ENCODE measurements at regions not wholly inside any gene's neighbourhood (a gene's known extent, or its start where the extent isn't known, plus 50 kb on each side); places are given as distances from the start of the nearest gene placed in this dataset.

GRCh38 chr9:106727969-106728368, 135.0 kb upstream of the ZNF462 start:
- H3K4me3 ChIP-seq = no peak overlapping the region
- no peaks in the 10 kb centered on the region for H3K4me1 ChIP-seq (replicated peaks)
- no peaks in the 10 kb centered on the region for H3K36me3 ChIP-seq
- H3K27me3 ChIP-seq (replicated peaks) = no peaks in the 10 kb centered on the region
- H3K9me3 ChIP-seq (replicated peaks) = no peaks in the 10 kb centered on the region
- no peak for DNase-seq (ENCODE audit: low read depth in 1 of 2, low spot score in 2 of 2)
- no peak overlapping the region for H3K27ac ChIP-seq

- Histone ChIP-seq H3K27me3 (replicated peaks) (no peaks in the 10 kb centered on the region), H3K4me3 (no peak overlapping the region), H3K9me3 (replicated peaks) (no peaks in the 10 kb centered on the region), H3K27ac (no peak overlapping the region), H3K4me1 (replicated peaks) (no peaks in the 10 kb centered on the region), H3K36me3 (no peaks in the 10 kb centered on the region)
- no peak for DNase-seq (ENCODE audit: low read depth in 1 of 2, low spot score in 2 of 2)
These were observed 134.1 kb upstream of the ZNF462 start for GRCh38 chr9:106728860-106729259.

- no peaks in the 10 kb centered on the region for H3K4me1 ChIP-seq (replicated peaks)
- H3K36me3 ChIP-seq = no peaks in the 10 kb centered on the region
- no peak for DNase-seq (ENCODE audit: low read depth in 1 of 2, low spot score in 2 of 2)
- H3K9me3 ChIP-seq (replicated peaks) = no peaks in the 10 kb centered on the region
- no peak overlapping the region for H3K4me3 ChIP-seq
- H3K27me3 ChIP-seq (replicated peaks) = no peaks in the 10 kb centered on the region
- no peak overlapping the region for H3K27ac ChIP-seq
These were observed 131.1 kb upstream of the ZNF462 start for GRCh38 chr9:106731910-106732309.

DNA sequence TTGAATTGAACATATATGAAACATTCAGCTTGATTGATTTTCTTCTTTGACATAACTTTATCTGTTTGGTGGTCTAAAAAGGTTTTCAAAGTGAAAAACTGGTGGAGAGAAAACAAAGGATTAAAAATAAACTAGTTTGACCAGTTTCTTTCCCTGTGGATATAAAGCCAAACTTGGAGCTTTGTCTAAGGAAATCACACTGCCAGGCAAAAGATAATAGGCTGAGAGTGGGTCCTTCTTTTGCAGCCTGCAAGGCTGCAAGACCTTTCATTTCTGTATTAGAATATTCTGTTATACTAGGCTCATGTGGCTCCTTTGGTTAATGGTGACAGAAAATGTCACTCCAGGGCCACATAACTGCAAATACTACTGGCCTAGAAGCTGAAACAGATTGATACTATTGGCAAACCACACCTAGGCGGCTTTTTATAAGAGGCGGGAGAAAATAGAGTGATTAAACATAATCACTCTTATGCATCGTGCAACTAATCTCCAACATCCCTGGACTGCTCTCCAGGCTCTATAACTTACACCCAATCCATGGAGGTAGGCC, 129.1 kb upstream of the ZNF462 start:
- H3K36me3 ChIP-seq = no peaks in the 10 kb centered on the region
- DNase-seq (ENCODE audit: low read depth in 1 of 2, low spot score in 2 of 2) = no peak
- H3K4me1 ChIP-seq (replicated peaks) = 0 out of 2 replicates have a peak, but pooled peaks cover 7% of the 10 kb centered on the region
- no peak overlapping the region for H3K27ac ChIP-seq
- H3K4me3 ChIP-seq = no peak overlapping the region
- H3K9me3 ChIP-seq (replicated peaks) = no peaks in the 10 kb centered on the region
- H3K27me3 ChIP-seq (replicated peaks) = no peaks in the 10 kb centered on the region

GRCh38 chr9:106737516-106737915, 125.5 kb upstream of the ZNF462 start:
- Histone ChIP-seq H3K27ac (no peak overlapping the region), H3K36me3 (no peaks in the 10 kb centered on the region), H3K4me1 (replicated peaks) (0 out of 2 replicates have a peak, but pooled peaks cover 7% of the 10 kb centered on the region), H3K27me3 (replicated peaks) (no peaks in the 10 kb centered on the region), H3K9me3 (replicated peaks) (no peaks in the 10 kb centered on the region), H3K4me3 (no peak overlapping the region)
- no peak for DNase-seq (ENCODE audit: low read depth in 1 of 2, low spot score in 2 of 2)

- no peak overlapping the region for H3K4me3 ChIP-seq
- no peaks in the 10 kb centered on the region for H3K9me3 ChIP-seq (replicated peaks)
- H3K36me3 ChIP-seq = no peaks in the 10 kb centered on the region
- no peak overlapping the region for H3K27ac ChIP-seq
- no peak for DNase-seq (ENCODE audit: low read depth in 1 of 2, low spot score in 2 of 2)
- 0 out of 2 replicates have a peak, but pooled peaks cover 7% of the 10 kb centered on the region for H3K4me1 ChIP-seq (replicated peaks)
- no peaks in the 10 kb centered on the region for H3K27me3 ChIP-seq (replicated peaks)
These were observed 124.9 kb upstream of the ZNF462 start for GRCh38 chr9:106738109-106738508.

DNA sequence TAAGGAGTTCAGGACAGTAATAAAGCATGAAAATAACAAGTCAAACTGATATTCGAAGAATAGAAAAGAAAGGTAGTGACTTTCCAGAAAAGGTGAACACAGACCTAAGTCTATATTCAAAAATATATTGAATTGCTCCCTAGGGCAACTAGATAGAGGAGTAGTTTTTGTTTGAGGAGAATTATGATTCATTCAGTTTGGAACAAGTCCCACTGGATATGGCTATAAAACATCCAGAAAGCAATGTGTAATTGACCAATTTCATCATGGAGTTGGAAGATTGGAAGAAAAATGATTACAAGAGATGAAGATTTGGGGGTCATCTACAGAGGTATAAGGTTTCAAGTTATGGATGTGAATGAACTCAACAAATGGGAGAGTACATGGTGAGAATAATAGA, 117.5 kb upstream of the ZNF462 start:
- Histone ChIP-seq H3K4me1 (replicated peaks) (no peaks in the 10 kb centered on the region), H3K27me3 (replicated peaks) (no peaks in the 10 kb centered on the region), H3K27ac (no peak overlapping the region), H3K36me3 (no peaks in the 10 kb centered on the region), H3K4me3 (no peak overlapping the region), H3K9me3 (replicated peaks) (no peaks in the 10 kb centered on the region)
- no peak for DNase-seq (ENCODE audit: low read depth in 1 of 2, low spot score in 2 of 2)

- Histone ChIP-seq H3K4me3 (no peak overlapping the region), H3K9me3 (replicated peaks) (no peaks in the 10 kb centered on the region), H3K27me3 (replicated peaks) (no peaks in the 10 kb centered on the region), H3K36me3 (no peaks in the 10 kb centered on the region), H3K4me1 (replicated peaks) (no peaks in the 10 kb centered on the region), H3K27ac (no peak overlapping the region)
- DNase-seq (ENCODE audit: low read depth in 1 of 2, low spot score in 2 of 2) = no peak
These were observed 117.1 kb upstream of the ZNF462 start for GRCh38 chr9:106745876-106746275.

GRCh38 chr9:106751681-106752080, 111.3 kb upstream of the ZNF462 start:
- DNase-seq (ENCODE audit: low read depth in 1 of 2, low spot score in 2 of 2) = no peak
- Histone ChIP-seq H3K4me1 (replicated peaks) (peaks cover 23% of the 10 kb centered on the region), H3K4me3 (no peak overlapping the region), H3K27me3 (replicated peaks) (no peaks in the 10 kb centered on the region), H3K27ac (peak overlapping the region; percentile 85; the same call in 1 of the 2 replicates), H3K36me3 (no peaks in the 10 kb centered on the region), H3K9me3 (replicated peaks) (no peaks in the 10 kb centered on the region)

- Histone ChIP-seq H3K36me3 (no peaks in the 10 kb centered on the region), H3K9me3 (replicated peaks) (no peaks in the 10 kb centered on the region), H3K27ac (peak overlapping the region; percentile 85), H3K4me1 (replicated peaks) (peaks cover 23% of the 10 kb centered on the region), H3K4me3 (no peak overlapping the region), H3K27me3 (replicated peaks) (no peaks in the 10 kb centered on the region)
- peak; percentile 61 to 76 for DNase-seq (ENCODE audit: low read depth in 1 of 2, low spot score in 2 of 2)
These were observed 110.4 kb upstream of the ZNF462 start for GRCh38 chr9:106752581-106752980.

- no peaks in the 10 kb centered on the region for H3K27me3 ChIP-seq (replicated peaks)
- peaks cover 23% of the 10 kb centered on the region for H3K4me1 ChIP-seq (replicated peaks)
- H3K36me3 ChIP-seq = no peaks in the 10 kb centered on the region
- H3K27ac ChIP-seq = peak overlapping the region; percentile 85
- peak; percentile 71 to 78 for DNase-seq (ENCODE audit: low read depth in 1 of 2, low spot score in 2 of 2)
- H3K4me3 ChIP-seq = no peak overlapping the region
- H3K9me3 ChIP-seq (replicated peaks) = no peaks in the 10 kb centered on the region
These were observed 109.8 kb upstream of the ZNF462 start for GRCh38 chr9:106753155-106753671.

- Histone ChIP-seq H3K27ac (no peak overlapping the region), H3K9me3 (replicated peaks) (no peaks in the 10 kb centered on the region), H3K4me1 (replicated peaks) (peaks cover 36% of the 10 kb centered on the region), H3K27me3 (replicated peaks) (no peaks in the 10 kb centered on the region), H3K4me3 (no peak overlapping the region), H3K36me3 (no peaks in the 10 kb centered on the region)
- no peak for DNase-seq (ENCODE audit: low read depth in 1 of 2, low spot score in 2 of 2)
These were observed 107.2 kb upstream of the ZNF462 start for GRCh38 chr9:106755736-106756135.

- no peak for DNase-seq (ENCODE audit: low read depth in 1 of 2, low spot score in 2 of 2)
- H3K27me3 ChIP-seq (replicated peaks) = no peaks in the 10 kb centered on the region
- H3K27ac ChIP-seq = no peak overlapping the region
- H3K9me3 ChIP-seq (replicated peaks) = no peaks in the 10 kb centered on the region
- H3K36me3 ChIP-seq = no peaks in the 10 kb centered on the region
- H3K4me3 ChIP-seq = no peak overlapping the region
- peaks cover 26% of the 10 kb centered on the region for H3K4me1 ChIP-seq (replicated peaks)
These were observed 105.5 kb upstream of the ZNF462 start for GRCh38 chr9:106757514-106757913.

DNA sequence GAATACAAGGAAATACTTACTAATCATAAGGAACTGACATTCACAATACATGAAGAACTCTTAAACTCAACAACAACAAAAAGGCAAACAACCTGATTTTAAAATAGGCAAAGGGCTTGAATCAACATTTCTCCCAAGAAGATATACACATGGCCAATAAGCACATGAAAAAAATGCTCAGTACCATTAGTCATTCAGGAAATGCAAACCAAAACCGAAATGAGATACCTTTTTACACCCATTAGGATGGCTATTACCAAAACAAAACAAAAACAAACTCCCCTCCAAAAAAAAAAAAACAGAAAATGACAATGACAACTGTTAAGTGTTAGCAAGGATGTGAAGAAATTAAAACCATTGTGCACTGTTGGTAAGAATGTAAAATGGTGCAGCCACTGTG, 104.1 kb upstream of the ZNF462 start:
- DNase-seq (ENCODE audit: low read depth in 1 of 2, low spot score in 2 of 2) = peak in 1 of 2 experiments; percentile 51
- Histone ChIP-seq H3K9me3 (replicated peaks) (no peaks in the 10 kb centered on the region), H3K27ac (no peak overlapping the region), H3K36me3 (no peaks in the 10 kb centered on the region), H3K27me3 (replicated peaks) (no peaks in the 10 kb centered on the region), H3K4me1 (replicated peaks) (peaks cover 13% of the 10 kb centered on the region; the same call in 1 of the 2 replicates), H3K4me3 (no peak overlapping the region)

GRCh38 chr9:106761493-106761892, 101.5 kb upstream of the ZNF462 start:
- Histone ChIP-seq H3K4me3 (no peak overlapping the region), H3K4me1 (replicated peaks) (peaks cover 13% of the 10 kb centered on the region; the same call in 1 of the 2 replicates), H3K36me3 (no peaks in the 10 kb centered on the region), H3K27me3 (replicated peaks) (no peaks in the 10 kb centered on the region), H3K9me3 (replicated peaks) (no peaks in the 10 kb centered on the region), H3K27ac (no peak overlapping the region)
- DNase-seq (ENCODE audit: low read depth in 1 of 2, low spot score in 2 of 2) = no peak
